Amygdala (tissue), 56 donors: ENCODE measurements at regions not wholly inside any gene's neighbourhood (a gene's known extent, or its start where the extent isn't known, plus 50 kb on each side); places are given as distances from the start of the nearest gene placed in this dataset.

Experiments used
- DNase-seq, 56 donors: peaks; one replicate each; lab custom pipeline; 2025; lab: John Stamatoyannopoulos, UW

- no peak for DNase-seq
Measured at GRCh38 chr5:77948476-77948875, 172.3 kb upstream of the TBCA start.

- no peak for DNase-seq
Measured at GRCh38 chr5:77947041-77947428, 170.9 kb upstream of the TBCA start.

GRCh38 chr5:77946381-77947040 lies 170.4 kb upstream of the TBCA start:
- DNase-seq, result no peak

GRCh38 chr5:77945874-77946273 lies 169.7 kb upstream of the TBCA start:
- DNase-seq, result peak in 45 of 56 donors; percentile 3 to 78 (median 32)

GRCh38 chr5:77944757-77945340 lies 168.7 kb upstream of the TBCA start:
- DNase-seq, result no peak

- no peak for DNase-seq
Measured at GRCh38 chr5:77943851-77944250, 167.7 kb upstream of the TBCA start.

GRCh38 chr5:77942578-77943239 lies 166.6 kb upstream of the TBCA start:
- no peak for DNase-seq

GRCh38 chr5:77937015-77937908 lies 161.1 kb upstream of the TBCA start:
- no peak for DNase-seq

GRCh38 chr5:77936365-77936693 lies 160.2 kb upstream of the TBCA start:
- DNase-seq, result no peak

- DNase-seq, result no peak
Measured at GRCh38 chr5:77935506-77936364, 159.6 kb upstream of the TBCA start.

- no peak for DNase-seq
Measured at GRCh38 chr5:77928776-77929300, 152.7 kb upstream of the TBCA start.

GRCh38 chr5:77926337-77926736 lies 150.2 kb upstream of the TBCA start:
- no peak for DNase-seq

GRCh38 chr5:77925503-77925902 lies 149.4 kb upstream of the TBCA start:
- no peak for DNase-seq

GRCh38 chr5:77924081-77924480 lies 147.9 kb upstream of the TBCA start:
- no peak for DNase-seq

GRCh38 chr5:77923666-77924065 lies 147.5 kb upstream of the TBCA start:
- no peak for DNase-seq

GRCh38 chr5:77921094-77921768 lies 145.1 kb upstream of the TBCA start:
- DNase-seq, result no peak

- no peak for DNase-seq
Measured at GRCh38 chr5:77920359-77921058, 144.4 kb upstream of the TBCA start.

- no peak for DNase-seq
Measured at GRCh38 chr5:77915346-77915745, 139.2 kb upstream of the TBCA start.

- DNase-seq, result no peak
Measured at GRCh38 chr5:77912721-77913120, 136.6 kb upstream of the TBCA start.
